Inflammatory macrophage treated with lipopolysaccharide for 4 hours (primary cell): ENCODE measurements at regions not wholly inside any gene's neighbourhood (a gene's known extent, or its start where the extent isn't known, plus 50 kb on each side); places are given as distances from the start of the nearest gene placed in this dataset.
"Not testable (repeated sequence)": the region's sequence is repeated elsewhere in the genome, so short reads cannot be mapped to it uniquely, and the experiment has no call there.

ENCODE experiments used
- DNase-seq: peaks from one replicate; pipeline ENCODE4 v3.0.0-alpha.2; 2020

DNA sequence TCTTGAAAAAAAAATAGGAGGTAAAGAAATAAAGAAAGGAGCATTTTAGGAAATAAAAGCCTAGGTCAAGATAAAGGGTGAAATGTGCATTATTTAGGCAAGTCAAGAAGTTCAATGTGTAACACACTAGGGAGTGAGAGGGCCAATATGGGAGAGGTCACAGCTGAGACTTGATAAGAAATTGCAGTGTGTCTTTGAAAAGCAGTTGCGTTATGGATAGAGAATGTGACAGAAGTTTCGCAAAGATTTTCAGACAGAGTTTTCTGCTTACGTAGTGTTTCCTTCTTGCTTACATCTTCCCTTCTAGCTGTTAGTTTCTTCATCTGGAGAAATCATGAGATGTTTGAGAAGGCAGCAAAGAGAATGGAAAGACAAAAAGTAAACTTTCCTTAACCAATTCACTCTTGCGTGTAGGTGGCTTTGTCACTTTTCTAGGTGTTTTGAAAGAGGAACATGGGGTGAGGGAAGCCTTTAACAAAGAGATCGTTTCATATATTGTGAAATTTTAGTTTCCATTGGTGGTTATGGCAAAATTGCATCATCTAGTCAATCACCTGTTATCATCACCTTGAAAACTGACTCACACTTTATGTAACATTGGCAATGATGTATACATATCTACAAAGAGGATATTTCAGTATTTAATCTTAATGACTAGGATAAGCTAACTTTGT, 975.5 kb downstream of the OLFM4 start:
- DNase-seq = no peak

DNA sequence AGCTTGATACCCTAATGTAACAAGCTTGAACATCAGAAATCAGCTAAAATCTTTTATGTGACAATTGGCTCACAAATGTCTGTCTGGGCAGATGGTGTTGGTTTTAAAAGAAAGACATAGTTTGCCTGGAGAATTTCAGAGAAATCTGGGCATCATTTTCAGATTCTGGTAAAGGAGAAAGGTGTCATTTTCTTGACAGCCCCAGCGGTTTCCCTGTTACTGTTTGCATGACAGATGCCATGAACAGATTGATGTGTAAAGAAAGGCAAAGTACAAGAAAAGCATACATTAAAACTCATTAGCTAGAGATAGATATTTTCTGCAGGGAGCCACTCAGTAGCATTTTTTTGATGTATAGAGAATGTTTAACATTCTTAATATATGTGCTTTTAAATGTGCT, 987.9 kb downstream of the OLFM4 start:
- DNase-seq = no peak

DNA sequence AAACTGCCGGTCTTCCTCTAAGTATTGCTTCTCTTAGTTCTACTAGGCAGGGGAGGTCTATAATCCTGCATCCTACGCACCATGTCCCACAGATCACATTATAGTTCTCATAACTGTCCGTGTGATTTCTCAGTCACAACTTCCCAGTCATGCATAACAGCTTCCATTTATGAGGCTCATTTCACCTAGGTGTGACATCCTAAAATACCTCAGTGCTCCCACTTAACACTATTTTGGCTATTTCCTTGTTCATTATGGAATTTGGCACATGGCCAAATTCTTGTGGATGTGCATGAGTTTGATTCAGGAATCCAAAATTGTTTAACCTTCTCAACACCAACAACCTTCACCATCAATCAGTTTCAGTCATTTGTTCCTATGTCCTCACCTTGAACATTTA, 989.9 kb downstream of the OLFM4 start:
- no peak for DNase-seq

DNA sequence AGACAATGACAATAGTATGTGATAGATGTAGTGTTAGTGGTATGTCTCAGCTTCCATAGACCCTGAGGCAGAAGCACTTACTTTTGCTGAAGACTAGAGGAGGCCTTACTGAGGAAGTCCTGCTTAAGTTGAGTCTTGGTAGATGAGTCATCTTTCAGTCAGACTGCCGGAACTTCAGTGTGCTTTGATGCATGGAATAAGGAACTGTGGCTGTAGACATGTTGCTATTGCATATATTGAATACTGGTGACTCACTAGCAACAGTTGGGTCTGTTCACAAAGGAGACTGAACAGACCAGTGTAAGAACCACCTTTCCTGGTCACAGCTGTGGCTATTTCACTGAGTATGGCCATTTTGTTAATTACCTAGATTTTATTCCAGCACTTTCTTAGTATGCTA, 1000.6 kb downstream of the OLFM4 start:
- peak; percentile 9 for DNase-seq

GRCh38 chr13:54029720-54030119, 1001.1 kb downstream of the OLFM4 start:
- DNase-seq = no peak

GRCh38 chr13:54033323-54033861, 1004.8 kb downstream of the OLFM4 start:
- DNase-seq = no peak

DNA sequence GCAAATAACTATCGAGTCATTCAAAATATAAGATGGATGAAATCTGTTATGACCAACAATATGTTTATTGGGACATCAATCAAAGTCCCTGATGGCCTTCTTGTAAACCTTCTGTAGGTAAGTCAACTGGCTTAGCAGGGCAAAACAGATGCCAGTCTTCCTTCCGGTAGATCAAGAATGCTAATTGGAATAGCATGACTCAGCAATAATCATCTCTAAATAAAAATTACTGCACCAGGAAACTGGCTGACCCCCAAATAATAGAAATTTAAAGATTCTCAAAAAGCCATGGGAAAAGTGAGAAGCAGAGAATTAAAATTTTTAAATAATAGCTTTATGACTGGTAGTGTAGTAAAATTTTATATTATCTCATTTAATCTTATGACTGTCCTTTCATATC, 1005.4 kb downstream of the OLFM4 start:
- DNase-seq = no peak

DNA sequence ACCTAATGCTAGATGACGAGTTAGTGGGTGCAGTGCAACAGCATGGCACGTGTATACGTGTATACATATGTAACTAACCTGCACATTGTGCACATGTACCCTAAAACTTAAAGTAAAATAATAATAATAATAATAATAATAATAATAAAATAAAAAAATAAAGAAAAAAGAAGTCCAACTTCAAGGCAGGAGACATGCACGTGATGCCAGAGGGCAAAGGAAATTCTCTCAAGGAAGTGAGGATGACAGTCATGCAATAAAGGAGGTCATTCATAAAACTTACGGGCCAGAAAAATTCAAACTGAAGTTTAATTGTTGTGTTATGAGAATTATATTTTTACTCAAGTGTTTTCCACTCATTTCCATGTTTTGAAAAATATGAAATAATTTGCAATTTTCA, 1028.8 kb downstream of the OLFM4 start:
- not testable (repeated sequence) for DNase-seq

GRCh38 chr13:54069958-54070357, 1041.3 kb downstream of the OLFM4 start:
- DNase-seq = not testable (repeated sequence)

- DNase-seq = no peak
Measured at GRCh38 chr13:54077569-54077968, 1049.0 kb downstream of the OLFM4 start.

DNA sequence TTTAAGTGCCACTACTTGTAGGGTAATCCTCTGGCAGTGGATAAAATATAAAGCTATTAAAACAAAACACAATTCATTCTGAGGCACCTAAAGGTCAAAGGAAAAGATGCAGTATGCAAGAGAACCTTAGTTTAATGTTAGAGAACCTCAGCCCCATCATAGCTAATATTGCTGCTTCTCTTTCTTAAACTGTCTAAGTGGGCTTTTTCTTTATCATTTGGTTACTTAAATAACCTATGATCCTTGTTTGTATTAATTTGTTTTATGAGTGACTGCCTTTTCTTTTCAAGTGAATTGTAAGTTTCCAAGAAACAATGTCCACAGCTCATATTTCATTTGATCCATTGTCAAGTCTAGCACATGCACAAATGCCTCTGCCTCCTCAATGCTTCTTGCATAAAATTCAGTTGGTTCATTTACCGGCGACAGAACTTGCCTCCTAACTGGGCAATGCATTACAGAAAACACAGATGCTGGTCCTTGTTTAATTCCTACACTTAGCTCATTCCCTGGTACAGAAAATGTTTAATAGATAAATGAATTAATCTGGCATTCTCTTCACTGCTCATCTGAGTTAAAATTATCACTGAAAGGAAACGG, 1049.8 kb downstream of the OLFM4 start:
- DNase-seq = no peak

GRCh38 chr13:54082309-54082708, 1053.7 kb downstream of the OLFM4 start:
- DNase-seq = not testable (repeated sequence)

DNA sequence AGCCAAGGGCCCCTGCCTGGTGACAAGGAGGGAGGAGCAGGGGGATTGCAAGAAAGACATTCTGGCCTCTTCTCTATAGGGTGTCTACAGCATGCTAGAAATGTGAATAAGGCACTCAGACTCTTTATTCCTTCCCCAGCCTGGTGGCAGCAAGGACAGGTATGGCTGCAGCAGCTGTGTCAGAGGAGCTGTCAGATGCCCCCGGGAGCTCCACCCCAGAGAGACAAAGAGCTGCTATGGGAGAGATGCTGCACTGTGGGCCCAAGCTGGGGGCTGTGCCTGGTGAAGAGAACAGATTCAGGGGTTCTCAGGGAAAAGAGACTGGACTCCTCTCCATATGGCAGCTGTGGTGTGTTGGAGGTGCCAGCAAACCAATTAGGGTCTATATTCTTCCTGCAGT, 1063.3 kb downstream of the OLFM4 start:
- no peak for DNase-seq

DNA sequence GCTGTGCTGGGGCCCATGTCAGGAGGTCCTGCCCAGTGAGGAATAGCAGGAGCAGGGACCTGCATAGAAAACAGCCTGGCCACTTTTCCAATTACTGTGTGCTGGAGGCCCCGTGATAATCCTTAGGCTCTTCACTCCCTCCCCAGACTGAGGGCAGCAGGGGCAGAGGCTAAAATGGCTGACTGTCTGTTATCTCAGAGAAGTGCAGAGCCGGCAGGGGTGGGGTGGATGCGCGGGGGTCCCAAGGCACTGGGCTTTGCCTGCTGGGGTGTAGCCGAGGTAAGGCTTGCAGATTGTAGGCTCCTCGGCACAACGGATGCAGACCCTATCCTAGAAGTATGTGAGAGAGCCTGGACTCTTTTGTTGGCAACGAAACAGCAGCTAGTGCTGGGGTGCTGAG, 1064.1 kb downstream of the OLFM4 start:
- DNase-seq = no peak

DNA sequence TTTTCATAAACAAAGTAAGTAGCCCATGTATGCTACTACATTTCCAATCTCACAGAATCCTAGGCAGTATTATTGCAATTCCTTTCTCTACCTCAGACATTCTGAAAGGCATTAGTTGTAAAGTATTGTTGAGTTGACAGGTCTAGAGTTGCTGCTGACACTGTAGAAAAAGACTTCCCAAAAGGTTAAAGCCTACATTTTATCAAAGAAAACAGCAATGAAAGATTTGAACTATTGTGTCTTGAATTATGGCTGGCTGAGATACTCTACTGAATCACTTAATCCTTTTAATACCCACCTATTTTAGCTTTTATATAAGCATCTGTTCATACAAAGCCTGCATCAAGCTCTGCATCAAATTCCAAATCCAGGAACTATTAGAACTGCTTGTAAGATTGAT, 1082.0 kb downstream of the OLFM4 start:
- DNase-seq = no peak

- no peak for DNase-seq
Measured at GRCh38 chr13:54124700-54125099, 1096.1 kb downstream of the OLFM4 start.

GRCh38 chr13:54130931-54131330, 1102.3 kb downstream of the OLFM4 start:
- not testable (repeated sequence) for DNase-seq

DNA sequence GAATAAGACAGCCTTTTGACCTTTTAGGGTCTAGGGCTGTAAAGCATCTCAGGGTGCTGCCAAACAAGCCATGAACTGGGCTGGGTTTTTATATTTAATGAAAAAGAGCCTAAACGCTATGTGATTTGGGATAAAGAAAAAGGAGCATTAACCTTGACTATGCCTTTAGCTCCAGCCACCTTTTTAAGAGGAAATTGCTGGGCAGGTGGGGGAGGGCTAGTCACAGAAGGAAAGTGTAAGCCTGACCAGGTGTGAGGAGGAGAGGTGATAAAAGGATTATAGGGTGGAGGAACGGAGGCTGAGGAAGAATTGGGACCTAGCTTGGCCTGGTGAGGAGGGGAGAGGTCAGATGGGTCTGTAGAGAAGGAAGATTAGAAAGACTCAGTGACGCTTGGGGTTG, 1102.8 kb downstream of the OLFM4 start:
- DNase-seq = not testable (repeated sequence)

GRCh38 chr13:54132127-54132526, 1103.5 kb downstream of the OLFM4 start:
- not testable (repeated sequence) for DNase-seq

DNA sequence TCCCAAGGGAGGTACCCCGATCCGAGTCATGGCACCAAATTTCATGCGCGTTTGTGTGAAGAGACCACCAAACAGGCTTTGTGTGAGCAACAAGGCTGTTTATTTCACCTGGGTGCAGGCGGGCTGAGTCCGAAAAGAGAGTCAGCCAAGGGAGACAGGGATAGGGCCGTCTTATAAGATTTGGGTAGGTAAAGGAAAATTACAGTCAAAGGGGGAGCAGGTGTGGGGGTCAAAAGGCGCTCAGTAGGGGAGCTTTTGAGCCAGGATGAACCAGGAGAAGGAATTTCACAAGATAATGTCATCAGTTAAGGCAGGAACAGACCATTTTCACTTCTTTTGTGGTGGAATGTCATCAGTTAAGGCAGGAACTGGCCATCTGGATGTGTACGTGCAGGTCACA, 1104.1 kb downstream of the OLFM4 start:
- not testable (repeated sequence) for DNase-seq

DNA sequence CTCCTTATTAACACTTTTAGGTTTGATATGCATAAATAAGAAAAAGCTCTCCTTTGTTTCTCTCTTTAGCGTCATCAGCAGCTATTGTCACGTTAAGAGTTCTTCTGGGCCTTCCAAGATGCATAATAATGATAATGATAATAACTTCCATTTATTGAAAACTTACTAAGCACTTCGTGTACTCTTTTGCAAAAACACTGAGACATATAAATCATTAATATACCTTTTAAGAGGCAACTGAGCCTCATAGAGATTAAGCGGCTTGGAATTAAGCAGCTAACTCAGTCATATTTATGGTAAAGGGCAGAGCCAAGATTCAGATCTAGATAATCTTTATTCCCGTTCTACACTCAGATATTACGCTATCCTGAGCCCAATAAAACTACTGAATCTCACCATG, 1105.1 kb downstream of the OLFM4 start:
- DNase-seq = no peak

- DNase-seq = no peak
Measured at GRCh38 chr13:54144828-54145227, 1116.2 kb downstream of the OLFM4 start.

- DNase-seq = no peak
Measured at GRCh38 chr13:54150851-54151250, 1122.2 kb downstream of the OLFM4 start.

DNA sequence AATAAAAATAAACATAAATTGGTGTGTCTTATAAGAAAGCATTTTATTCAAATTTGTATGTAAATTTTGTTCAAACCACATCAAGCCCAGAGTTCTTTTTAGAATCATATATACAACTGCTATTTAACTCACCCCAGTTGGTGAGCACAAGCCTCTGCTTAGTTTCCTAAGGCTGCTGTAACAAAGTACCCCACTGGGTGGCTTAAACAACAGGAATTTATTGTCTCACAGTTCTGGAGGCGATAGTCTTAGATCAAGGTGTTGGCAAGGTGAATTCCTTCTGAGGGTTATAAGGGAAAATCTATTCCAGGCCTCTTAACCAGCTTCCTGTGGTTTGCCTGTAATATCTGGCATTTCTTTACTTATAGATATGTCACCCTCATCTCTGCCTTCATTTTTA, 1133.5 kb downstream of the OLFM4 start:
- no peak for DNase-seq
